DND-41 (cell line): ENCODE measurements at regions not wholly inside any gene's neighbourhood (a gene's known extent, or its start where the extent isn't known, plus 50 kb on each side); places are given as distances from the start of the nearest gene placed in this dataset.

Experiments used
- ATAC-seq: fragments of 200-7000 bp; cut with Tn5 transposase; 3 replicates; pipeline ENCODE4 v1.9.1; 2021; ENCODE audit warnings: low read depth; ENCODE audit not compliant: insufficient read depth
- DNase-seq: peaks from one replicate; pipeline ENCODE4 v3.0.0-alpha.2; 2020
- H2AFZ ChIP-seq: 2 replicates; pipeline ENCODE4 v1.6.0; 2012; ENCODE audit warnings: low read depth, low read length
- H3K27ac ChIP-seq: 2 replicates; pipeline ENCODE4 v1.5.1; 2012; ENCODE audit warnings: low read length, inconsistent platforms
- H3K27me3 ChIP-seq: fragments of 200-600 bp; sonication (generic); 2 replicates; pipeline ENCODE4 v1.6.0; 2012; ENCODE audit warnings: low read length, mild to moderate bottlenecking, inconsistent platforms; ENCODE audit not compliant: insufficient read depth, poor library complexity
- H3K36me3 ChIP-seq: 2 replicates; pipeline ENCODE4 v1.5.1; 2012; ENCODE audit warnings: low read length, inconsistent platforms; ENCODE audit not compliant: insufficient read depth
- H3K4me1 ChIP-seq: 2 replicates; pipeline ENCODE4 v1.5.1; 2012; ENCODE audit warnings: mild to moderate bottlenecking, low read length; ENCODE audit not compliant: insufficient read depth
- H3K4me2 ChIP-seq: 2 replicates; pipeline ENCODE4 v1.6.0; 2012; ENCODE audit warnings: mild to moderate bottlenecking, moderate library complexity, low read length, inconsistent platforms; ENCODE audit not compliant: insufficient read depth
- H3K4me3 ChIP-seq, 2 experiments: fragments of 200-600 bp in 1 of 2; shearing (Covaris generic) in 1 of 2; 2 replicates each; pipeline ENCODE4 v1.5.1; 2012 to 2016; ENCODE audit warnings: inconsistent platforms in 2 of 2, low read length in 2 of 2, mild to moderate bottlenecking in 2 of 2, low read depth in 1 of 2, moderate library complexity in 1 of 2
- H3K79me2 ChIP-seq: 2 replicates; pipeline ENCODE4 v1.6.0; 2012; ENCODE audit warnings: low read length, inconsistent platforms; ENCODE audit not compliant: insufficient read depth
- H3K9ac ChIP-seq: 2 replicates; pipeline ENCODE4 v1.6.0; 2012; ENCODE audit warnings: low read depth, mild to moderate bottlenecking, inconsistent platforms, low read length, moderate library complexity
- H3K9me3 ChIP-seq: 2 replicates; pipeline ENCODE4 v1.5.1; 2012; ENCODE audit warnings: low read length, moderate library complexity, mild to moderate bottlenecking, inconsistent platforms; ENCODE audit not compliant: insufficient read depth, severe bottlenecking
- H4K20me1 ChIP-seq: 2 replicates; pipeline ENCODE4 v1.6.0; 2012; ENCODE audit warnings: low read length; ENCODE audit not compliant: insufficient read depth
- CTCF ChIP-seq: IDR thresholded peaks from 2 replicates; pipeline ENCODE4 v1.5.1; 2012; ENCODE audit warnings: borderline replicate concordance, low read length, moderate library complexity, mild to moderate bottlenecking; ENCODE audit not compliant: poor library complexity, severe bottlenecking; ENCODE audit errors: extremely low read depth
- EZH2 ChIP-seq: IDR thresholded peaks from 3 replicates; pipeline ENCODE4 v1.6.1; 2012; ENCODE audit warnings: borderline replicate concordance, low read depth, mild to moderate bottlenecking, moderate library complexity, low read length, inconsistent platforms; ENCODE audit not compliant: severe bottlenecking

DNA sequence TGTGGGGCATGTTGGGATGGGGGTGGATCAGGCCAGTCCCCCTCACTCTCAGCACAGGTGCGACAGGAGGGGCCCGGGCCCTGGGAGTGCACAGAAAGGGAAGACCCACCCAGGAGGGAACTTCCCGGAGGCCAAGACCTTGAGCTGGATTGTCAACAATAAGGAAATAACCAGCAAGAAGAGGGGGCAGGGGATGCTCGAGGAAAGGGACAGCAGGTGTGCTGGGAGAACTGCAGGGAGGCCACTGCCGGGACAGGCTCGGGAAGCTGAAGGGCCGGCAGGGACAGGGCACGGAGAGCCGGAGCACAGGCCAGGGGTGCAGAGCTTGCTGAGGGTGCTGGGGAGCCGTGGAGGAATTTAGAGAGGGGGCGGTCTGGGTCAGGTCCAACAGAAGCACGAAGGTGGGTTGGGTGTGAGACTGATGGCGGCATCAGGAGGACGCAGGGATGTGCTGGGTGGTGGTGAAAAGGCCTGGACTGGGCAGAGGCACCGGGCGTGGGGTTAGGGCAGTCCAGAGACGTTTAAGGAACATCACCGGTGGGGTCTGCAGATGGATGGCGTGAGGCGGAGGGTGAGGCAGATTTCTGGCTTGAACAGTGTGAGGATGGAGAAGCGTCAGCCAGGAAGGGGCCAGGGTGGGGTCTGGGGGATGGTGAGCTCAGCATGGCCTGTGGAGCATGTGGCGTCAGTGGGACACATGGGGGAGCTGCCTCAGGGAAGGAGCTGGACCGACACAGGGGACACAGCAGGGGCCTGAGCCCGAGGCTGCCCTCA is 54.8 kb downstream of the ADRA2C start:
- Histone ChIP-seq H3K4me3 (no peak overlapping the region), H3K9me3 (no peaks in the 10 kb centered on the region), H3K36me3 (no peaks in the 10 kb centered on the region), H3K9ac (no peak overlapping the region), H4K20me1 (0 out of 2 replicates have a peak, but pooled peaks cover 5% of the 10 kb centered on the region), H3K27ac (no peak overlapping the region), H2AFZ (no peak overlapping the region), H3K27me3 (no peaks in the 10 kb centered on the region), H3K4me1 (no peaks in the 10 kb centered on the region), H3K79me2 (no peaks in the 10 kb centered on the region), H3K4me2 (no peak overlapping the region)
- TF ChIP-seq EZH2: no peak
- TF ChIP-seq CTCF: no peak
- DNase-seq: no peak
- ATAC-seq: no peak

DNA sequence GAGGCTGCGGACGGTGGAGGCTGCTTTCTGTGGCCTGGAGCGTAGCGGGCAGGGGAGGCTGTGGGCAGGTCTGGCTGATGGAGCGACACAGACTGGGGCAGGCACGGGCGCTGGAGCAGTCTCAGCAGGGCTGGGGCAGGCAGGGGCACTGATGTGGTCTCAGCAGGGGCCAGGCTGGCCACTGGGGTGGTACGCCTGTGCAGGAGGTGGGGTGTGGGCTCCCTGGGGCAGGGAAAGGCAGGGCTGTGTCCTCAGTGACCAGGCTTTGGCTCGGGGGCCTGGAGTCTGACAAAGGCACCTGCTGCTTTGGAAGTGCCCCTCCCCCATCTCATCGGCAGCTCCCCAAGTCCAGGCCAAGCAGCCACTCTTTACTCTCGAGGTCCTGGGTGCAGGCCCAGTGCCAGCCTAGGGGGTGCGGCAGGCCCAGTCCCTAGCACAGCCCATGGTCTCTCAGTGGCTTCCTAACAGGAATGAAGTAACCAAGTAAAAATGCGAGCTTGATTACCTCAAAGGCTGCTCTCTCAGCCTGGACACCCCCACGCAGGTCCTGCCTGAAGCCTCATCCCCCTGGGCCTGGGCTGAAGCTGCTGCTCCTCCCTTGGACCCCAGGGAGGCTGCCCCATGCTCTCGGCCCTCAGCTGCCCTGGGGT is 55.5 kb downstream of the ADRA2C start:
- Histone ChIP-seq H3K4me3 (no peak overlapping the region), H4K20me1 (0 out of 2 replicates have a peak, but pooled peaks cover 5% of the 10 kb centered on the region), H3K36me3 (no peaks in the 10 kb centered on the region), H3K4me2 (no peak overlapping the region), H2AFZ (no peak overlapping the region), H3K9ac (no peak overlapping the region), H3K4me1 (no peaks in the 10 kb centered on the region), H3K9me3 (no peaks in the 10 kb centered on the region), H3K27ac (no peak overlapping the region), H3K79me2 (no peaks in the 10 kb centered on the region), H3K27me3 (no peaks in the 10 kb centered on the region)
- ATAC-seq (no peak), DNase-seq (no peak)
- TF ChIP-seq EZH2: no peak
- no peak for TF ChIP-seq CTCF

- H3K4me3 ChIP-seq: no peak overlapping the region
- H3K27ac ChIP-seq: no peak overlapping the region
- H3K27me3 ChIP-seq: no peaks in the 10 kb centered on the region
- ATAC-seq (no peak), DNase-seq (no peak)
- H3K36me3 ChIP-seq: no peaks in the 10 kb centered on the region
- 0 out of 2 replicates have a peak, but pooled peaks cover 5% of the 10 kb centered on the region for H4K20me1 ChIP-seq
- H3K9me3 ChIP-seq: no peaks in the 10 kb centered on the region
- no peak overlapping the region for H3K9ac ChIP-seq
- H3K4me1 ChIP-seq: no peaks in the 10 kb centered on the region
- no peaks in the 10 kb centered on the region for H3K79me2 ChIP-seq
- H3K4me2 ChIP-seq: no peak overlapping the region
- no peak overlapping the region for H2AFZ ChIP-seq
- no peak for TF ChIP-seq CTCF
- TF ChIP-seq EZH2: no peak
Measured at GRCh38 chr4:3822230-3822947, 56.2 kb downstream of the ADRA2C start.
